ENCODE measurements at regions not wholly inside any gene's neighbourhood (a gene's known extent, or its start where the extent isn't known, plus 50 kb on each side); places are given as distances from the start of the nearest gene placed in this dataset.

DNA sequence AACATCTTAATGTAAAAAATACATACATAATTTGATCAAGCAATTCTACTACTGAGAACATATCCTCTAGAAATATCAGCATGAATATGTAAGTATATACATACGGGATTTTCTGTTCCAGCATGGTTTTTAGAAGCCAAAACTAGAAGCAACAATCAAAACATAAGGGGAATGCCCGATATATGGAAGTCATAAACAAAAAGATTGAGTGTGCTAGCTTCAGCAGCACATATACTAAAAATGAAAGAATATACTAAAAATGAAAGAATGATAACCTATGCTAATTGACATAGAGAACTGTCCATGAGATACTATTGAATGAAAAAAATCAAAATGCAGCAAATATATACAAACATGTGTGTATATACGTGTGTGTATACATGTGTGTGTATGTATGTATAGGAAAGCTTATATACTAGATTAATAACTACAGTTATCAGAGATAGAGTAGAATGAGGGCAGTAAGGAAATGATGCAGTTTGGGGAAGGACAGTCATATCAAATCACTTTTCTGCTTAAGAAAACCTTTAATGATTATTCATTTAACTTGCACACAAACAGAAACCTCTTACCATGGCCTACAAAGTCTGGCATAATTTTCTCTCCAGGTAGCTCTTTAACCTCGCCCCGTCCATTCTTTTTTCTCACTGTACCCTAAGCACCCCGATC is 72.9 kb downstream of the NPY start:
- TF ChIP-seq, protein P1, sequence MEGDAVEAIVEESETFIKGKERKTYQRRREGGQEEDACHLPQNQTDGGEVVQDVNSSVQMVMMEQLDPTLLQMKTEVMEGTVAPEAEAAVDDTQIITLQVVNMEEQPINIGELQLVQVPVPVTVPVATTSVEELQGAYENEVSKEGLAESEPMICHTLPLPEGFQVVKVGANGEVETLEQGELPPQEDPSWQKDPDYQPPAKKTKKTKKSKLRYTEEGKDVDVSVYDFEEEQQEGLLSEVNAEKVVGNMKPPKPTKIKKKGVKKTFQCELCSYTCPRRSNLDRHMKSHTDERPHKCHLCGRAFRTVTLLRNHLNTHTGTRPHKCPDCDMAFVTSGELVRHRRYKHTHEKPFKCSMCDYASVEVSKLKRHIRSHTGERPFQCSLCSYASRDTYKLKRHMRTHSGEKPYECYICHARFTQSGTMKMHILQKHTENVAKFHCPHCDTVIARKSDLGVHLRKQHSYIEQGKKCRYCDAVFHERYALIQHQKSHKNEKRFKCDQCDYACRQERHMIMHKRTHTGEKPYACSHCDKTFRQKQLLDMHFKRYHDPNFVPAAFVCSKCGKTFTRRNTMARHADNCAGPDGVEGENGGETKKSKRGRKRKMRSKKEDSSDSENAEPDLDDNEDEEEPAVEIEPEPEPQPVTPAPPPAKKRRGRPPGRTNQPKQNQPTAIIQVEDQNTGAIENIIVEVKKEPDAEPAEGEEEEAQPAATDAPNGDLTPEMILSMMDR (IDR thresholded peaks at IDR 0.05) = no peak
- TF ChIP-seq POLR2A (IDR thresholded peaks at IDR 0.05) = no peak

All from right lobe of liver (tissue), 4 donors.